ENCODE measurements at regions not wholly inside any gene's neighbourhood (a gene's known extent, or its start where the extent isn't known, plus 50 kb on each side); places are given as distances from the start of the nearest gene placed in this dataset.
A peak's percentile ranks its signal among the peaks of the same experiment; 100 is the strongest.
"Not testable (repeated sequence)": the region's sequence is repeated elsewhere in the genome, so short reads cannot be mapped to it uniquely, and the experiment has no call there.

DNA sequence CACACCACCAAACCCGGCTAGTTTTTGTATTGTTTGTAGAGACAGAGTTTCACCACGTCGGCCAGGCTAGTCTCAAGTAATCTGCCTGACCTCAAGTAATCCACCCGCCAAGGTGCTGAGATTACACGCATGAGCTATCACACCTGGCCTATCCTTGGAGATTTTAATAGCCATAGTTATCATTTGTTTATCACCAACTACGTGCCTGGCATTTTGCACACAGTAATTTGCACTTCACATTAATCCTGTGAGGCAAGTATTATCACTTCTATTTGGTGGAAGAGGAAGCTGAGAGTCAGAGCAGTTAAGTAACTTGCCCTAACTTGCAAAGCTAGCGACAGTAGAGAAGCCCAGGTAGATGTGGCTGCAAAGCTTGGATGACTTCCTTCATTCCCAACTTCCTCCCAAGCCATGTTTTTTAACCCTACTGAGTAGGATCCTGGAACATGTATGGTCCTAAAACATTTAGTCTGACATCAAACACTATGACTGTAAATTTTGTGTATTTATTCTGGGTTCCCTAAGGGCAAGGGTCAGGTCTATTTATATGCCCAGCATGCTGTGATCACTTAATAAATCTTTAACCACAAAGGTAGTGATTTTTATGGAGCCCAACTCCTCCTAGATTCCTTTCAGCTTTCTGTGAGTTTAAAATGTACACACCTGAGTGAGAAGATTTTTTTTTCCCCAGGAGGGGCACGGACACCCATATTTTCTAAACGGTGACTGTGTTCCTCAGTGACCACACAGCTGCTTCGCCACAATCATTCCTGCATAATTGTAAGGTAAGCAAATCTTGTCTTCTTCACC, 100.2 kb upstream of the RAI14 start:
- DNase-seq (ENCODE audit: low read depth), result no peak

DNA sequence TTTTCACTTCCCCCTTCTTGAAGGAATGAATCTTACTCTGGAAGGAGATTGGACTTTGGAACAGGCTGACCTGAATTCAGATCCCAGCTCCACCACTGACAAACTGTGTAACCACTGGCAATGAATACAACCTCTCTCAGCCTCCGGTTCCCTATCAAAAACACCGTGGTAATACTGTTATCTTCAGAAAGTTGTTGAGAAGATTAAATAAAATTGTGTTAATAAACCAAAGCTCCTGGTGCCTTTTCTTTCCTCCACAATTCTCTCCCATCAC, 99.7 kb upstream of the RAI14 start:
- no peak for DNase-seq (ENCODE audit: low read depth)

DNA sequence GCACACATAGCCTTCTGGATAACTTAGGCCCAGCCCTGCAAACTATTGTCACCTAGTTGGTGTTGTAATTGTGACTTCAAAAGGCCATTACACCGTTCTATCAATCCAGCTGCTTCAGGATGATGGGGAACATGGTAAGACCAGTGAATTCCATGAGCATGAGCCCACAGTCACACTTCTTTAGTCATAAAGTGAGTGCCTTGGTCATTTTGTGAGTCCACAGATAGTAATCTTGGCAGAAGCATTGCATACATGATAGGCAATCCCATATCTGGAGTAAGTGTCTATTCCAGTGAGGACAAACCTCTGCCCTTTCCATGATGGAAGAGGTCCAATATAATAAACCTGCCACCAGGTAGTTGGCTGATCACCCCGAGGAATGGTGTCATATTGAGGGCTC, 94.5 kb upstream of the RAI14 start:
- not testable (repeated sequence) for DNase-seq (ENCODE audit: low read depth)

DNA sequence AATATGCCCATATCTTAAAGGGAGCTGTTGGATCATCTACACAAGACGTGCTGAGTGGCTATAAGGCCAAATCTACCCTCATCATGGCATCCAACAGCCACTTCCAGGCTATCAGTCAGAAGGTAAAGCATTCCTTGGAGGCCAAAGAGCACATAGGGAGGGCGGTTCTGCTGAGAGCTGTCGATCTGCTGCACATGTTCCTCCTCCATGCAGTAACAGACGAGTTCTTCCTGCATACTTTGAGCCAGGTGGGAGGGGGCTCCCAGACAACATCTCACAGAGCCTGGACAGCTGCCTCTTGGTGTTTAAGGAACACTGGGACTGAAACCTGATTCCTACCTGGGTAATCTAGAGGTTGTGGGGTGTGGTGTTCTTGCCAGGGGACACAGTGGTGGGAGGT, 93.3 kb upstream of the RAI14 start:
- no peak for DNase-seq (ENCODE audit: low read depth)

DNA sequence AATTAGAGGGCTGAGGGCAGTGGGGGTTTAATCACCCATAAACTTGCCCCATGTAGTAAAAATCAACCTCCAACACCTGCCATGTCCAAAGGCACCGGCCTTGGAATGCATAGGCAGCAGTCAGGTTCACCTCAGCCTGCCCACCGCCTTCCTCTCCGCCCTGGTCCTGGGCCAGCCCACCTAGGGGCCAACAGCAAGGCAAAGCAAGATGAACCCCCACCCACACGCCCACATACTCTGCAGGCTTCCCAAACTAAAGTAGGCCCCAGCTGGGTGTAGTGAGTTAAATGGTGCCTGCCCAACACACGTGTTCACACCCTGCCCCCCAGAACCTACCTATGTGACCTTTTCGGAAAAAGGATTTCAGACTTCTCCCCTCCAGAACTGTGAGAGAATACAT, 92.9 kb upstream of the RAI14 start:
- no peak for DNase-seq (ENCODE audit: low read depth)

DNA sequence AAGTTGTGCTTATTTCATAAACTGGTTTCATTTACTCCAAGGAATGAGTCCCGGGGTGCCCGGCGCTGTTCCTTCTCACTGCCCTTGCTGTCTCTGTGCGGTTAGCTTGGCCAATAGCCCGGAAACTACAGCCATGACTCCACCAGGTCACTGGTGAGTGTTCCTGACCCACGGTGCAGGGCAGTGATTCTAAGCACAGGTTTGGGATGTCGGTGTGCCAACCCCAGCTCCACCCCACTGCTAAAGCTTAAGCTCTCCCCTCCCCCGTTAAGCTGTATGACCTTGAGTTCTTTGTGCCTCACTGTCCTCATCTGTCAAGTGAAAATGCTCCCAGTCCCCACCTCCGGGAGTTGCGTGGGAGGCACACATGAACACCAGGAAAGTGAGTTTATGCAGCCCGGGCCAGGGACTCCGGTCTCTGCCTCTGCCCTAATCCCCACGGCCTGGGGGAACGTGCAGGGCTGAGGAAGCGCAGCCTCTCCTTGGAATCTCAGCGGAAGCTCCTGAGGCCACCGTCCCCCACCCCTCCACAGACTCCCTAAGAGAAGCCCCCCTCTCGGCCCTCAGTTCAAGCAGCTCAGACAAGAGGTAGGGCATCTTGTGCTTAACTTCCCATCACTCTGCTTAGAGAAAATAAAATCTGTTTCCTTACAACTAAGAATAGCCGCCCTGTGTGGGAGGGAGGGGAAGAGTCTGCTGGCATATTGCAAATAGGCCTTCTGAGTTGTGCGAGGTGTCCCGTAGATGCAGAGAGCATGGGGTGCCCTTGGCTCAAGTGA, 92.0 kb upstream of the RAI14 start:
- no peak for DNase-seq (ENCODE audit: low read depth)

DNA sequence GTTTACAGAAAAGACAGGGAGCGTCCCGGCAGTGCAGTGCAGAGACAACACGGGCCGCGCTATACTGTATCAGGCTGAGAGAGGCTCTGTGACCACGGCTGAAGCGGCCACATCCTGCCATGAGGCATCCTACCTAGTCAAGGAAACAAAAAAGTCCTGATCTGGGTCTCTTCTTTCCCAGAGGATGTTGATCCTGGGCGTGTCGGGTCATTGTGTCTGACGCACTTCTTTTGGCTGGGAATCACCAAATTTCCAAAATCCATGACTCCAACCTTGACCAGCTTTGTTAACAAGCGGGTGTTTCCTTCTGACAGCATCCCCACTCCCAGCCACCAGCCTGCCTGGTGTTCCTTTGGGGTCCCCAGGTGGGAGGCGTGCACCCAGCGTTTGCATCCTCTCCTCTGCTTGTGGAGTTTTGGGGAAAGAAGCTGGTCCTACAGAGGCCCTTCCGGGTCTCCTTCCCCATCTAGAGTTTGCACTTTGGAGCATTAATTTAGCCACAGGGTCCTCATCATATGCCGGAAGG, 91.4 kb upstream of the RAI14 start:
- DNase-seq (ENCODE audit: low read depth), result no peak

DNA sequence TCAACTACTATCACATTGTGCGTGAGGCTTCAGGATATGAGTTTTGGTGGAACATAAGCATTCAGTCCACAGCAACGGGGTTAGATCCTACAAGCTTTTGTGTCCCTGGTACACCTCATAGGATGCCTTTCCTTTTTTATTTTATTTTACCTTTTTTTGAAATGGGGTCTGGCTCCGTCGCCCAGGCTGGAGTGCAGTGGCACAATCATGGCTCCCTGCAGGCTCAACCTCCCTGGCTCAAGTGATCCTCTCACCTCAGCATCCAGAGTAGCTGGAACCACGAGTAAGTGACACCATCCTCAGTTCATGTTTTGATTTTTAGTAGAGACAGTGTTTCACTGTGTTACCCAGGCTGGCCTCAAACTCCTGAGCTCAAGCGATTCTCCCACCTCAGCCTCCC, 86.0 kb upstream of the RAI14 start:
- no peak for DNase-seq (ENCODE audit: low read depth)

DNA sequence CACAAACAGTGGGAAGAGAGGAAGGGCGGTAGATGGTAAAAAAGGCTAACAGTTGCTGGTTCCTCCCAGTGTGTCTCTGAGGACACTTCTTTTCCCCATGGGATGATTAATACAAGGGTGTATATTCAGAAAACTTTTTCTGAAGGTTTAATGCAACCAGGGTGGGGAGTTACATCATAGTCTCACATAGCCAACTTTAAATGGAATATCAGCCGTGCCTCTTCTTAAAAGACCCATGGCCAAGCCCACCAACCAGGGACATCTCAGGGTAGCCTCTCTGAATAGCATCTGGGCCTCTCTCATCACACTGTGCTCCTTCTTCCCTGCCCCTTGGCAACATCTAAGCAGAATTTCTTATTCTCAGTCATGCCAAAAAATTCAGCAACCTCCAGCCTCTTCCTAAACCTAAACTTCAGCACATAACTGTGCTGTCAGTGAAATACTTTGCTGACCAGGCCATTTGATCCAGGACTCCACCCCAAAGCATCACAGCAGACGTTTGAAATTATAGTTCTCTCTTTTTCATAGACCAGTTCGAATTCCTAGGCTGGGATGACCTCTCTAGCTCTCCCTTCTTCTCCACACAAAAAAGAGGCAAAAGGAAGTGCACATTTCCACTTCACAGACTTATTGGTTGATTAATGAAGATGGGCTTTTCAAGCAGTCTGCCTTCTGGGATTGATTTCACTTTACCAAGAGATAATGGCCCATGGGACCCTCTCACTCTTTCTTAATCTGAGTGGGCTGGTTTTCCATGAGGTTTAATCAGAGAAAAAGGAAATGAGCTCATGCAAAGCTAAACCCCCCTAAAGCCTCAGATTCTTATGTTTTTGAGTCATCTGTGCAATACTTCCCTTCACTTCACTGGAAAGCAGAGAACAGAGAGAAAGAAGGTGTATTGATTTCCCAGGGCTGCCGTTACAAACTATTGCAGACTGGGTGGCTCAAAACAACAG, 85.1 kb upstream of the RAI14 start:
- DNase-seq (ENCODE audit: low read depth), result peak; percentile 90

DNA sequence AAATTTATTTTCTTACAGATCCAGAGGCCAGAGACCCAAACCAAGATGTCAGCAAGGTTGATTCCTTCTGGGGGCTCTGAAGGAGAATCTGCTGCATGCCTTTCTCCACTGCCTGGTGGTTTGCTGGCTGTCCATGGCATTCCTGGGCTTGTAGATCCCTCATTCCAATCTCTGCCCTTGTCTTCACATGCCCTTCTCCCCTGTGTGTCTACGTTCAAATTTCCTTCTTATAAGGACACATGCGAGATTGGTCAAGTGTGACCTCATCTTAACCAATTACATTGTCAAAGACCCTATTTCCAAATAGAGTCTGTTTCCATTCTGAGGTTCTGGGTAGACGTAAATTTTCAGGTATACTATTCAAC, 84.5 kb upstream of the RAI14 start:
- peak; percentile 66 for DNase-seq (ENCODE audit: low read depth)

DNA sequence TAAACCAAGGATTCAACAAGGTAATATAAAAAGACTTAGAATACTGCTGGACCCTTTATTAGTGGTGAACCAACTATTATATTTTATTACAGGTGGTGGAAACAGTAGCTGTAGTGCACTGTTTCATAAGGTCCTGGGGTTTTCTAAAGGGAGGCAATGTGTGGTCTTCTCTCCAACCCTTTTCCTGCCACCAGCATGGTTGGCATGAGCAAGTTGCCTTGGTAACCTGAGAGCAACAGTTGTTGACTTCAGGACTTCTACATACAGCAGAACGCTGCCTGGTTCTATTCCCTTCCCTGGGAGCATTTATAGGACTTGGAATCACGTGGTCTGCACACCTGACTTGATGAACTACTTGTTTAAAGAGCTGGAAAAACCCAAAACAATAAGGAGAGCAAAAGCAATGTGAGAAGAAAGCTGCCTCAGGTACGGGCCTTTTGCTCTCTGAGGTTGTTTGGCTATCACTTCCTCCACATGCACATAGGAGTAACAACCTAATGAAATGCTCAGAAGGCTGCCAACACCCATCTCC, 81.1 kb upstream of the RAI14 start:
- DNase-seq (ENCODE audit: low read depth), result no peak

DNA sequence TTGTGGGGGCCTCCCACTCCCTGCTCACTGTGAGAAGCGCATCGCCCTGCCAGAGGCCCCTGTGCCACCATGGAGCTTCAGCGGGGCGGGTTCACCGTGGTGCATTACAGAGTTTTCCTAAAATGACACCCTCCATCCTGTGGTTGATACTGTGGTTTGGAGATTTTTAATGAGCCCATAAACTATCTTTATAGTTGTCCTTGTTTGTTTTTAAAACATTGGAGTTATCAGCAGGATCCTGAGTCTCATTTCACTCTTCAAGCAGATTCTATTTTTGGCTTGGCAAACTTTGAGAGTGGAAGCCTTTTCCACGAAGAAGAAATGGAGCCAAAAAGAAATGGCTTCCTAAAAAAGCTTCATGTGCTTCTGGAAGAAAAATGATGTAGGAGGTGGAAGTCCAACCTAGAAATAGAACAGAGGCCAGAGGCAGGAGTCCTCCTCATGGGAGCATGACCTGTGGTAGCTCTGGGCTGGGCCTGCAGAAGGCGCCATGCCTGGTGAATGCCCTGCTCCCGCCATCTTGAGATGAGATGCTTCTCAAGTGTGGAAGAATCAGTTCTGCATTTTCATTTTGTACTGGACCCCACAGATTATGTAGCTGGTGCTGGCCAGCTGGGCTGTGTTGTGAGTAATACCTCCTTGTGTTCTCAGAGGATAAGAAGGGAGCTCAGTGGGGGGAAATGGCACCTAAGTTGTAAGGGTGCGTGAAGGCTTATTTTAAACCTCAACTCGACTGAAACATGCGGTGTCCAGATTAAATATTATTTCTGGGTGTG, 79.0 kb upstream of the RAI14 start:
- DNase-seq (ENCODE audit: low read depth), result no peak

DNA sequence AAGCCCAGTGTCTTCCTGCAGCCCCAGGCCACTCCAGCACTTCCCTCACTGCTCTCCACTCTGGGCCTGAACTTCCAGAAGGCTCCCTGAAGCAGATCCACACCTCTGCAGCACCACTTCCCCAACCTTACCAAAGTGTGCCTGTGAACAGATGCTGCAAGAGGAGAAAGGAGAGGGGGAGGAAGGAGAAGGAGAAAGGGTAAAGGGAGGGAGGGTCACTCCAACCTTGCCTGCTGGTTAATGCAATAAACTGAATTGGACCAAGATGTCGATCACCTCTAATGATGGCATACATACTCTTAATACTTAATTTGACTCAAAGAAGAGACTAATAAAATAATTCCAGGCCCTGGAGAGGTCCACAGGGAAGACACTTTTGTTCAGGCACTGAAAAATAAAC, 77.2 kb upstream of the RAI14 start:
- no peak for DNase-seq (ENCODE audit: low read depth)

DNA sequence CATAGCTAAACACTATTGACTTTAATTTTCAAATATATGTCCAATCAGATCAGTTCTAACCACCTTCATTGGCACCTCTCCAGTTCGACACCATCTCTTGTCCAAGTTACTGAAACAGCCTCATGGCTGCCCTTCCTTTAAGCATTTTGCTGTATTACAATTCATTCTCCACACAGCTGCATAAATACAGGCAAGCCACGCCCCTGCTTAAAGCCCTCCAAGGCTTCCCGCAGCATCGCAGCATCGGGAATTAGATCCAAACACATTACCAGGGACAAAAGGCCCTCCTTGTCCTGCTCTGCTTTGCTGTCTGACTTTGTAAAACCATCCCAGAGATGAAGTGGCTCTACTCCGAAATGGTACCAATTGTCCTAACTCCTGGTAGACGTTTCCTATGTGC, 75.1 kb upstream of the RAI14 start:
- no peak for DNase-seq (ENCODE audit: low read depth)

DNA sequence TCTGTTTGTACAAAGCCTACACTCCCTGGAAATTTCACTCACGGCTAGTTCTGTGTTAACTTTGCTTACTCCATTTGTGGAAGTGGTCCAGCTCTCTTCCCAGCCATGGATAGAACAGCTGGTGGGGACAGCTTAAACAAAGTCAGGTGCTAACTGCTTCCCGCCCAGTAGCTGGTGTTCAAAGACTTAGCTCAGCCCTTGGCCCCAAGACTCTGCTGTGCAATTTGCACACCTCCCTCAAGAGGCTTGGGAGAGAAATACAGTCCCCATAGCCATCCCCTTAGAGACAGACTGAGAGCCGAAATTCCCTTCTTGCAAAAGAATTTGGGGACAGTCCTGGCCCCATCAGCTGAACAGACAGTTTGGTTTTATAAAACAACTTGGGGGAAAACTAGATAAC, 73.8 kb upstream of the RAI14 start:
- DNase-seq (ENCODE audit: low read depth), result no peak

DNA sequence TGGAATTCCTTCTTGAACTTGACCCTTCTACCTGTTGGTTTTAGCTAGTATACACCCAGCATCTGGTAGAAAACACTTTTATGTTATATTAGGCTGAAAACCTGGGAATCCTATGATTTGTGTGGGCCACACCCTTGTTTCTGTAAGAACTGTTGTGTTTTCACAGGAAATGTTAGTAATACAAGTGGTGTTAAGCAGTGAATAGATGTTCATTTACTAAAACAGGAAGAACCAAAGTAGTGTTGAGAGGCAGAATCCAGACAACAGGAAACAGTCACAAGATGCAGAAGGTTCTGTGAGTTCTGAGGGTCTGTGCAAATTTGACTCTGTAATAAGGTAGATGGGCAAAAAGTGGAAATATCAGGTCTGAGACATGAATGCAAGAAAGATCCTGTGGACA, 73.0 kb upstream of the RAI14 start:
- DNase-seq (ENCODE audit: low read depth), result no peak

DNA sequence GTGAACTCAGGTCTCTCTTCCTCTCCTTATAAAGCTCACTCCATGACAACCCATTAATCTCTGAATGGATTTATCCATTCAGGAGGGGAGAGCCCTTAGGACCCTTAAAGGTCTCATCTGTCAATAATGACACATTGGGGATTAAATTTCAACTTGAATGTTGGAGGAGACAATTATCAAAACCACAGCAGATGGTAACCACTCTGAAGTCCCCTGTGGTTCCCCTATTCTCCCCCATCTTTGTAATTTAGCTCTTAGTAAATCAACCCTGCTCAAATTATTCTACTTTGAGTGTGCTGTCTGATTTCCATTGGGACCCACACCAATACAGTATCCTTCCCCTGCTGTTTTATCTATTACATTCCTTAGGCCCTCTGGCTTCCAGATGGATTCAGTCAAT, 72.0 kb upstream of the RAI14 start:
- DNase-seq (ENCODE audit: low read depth), result no peak

DNA sequence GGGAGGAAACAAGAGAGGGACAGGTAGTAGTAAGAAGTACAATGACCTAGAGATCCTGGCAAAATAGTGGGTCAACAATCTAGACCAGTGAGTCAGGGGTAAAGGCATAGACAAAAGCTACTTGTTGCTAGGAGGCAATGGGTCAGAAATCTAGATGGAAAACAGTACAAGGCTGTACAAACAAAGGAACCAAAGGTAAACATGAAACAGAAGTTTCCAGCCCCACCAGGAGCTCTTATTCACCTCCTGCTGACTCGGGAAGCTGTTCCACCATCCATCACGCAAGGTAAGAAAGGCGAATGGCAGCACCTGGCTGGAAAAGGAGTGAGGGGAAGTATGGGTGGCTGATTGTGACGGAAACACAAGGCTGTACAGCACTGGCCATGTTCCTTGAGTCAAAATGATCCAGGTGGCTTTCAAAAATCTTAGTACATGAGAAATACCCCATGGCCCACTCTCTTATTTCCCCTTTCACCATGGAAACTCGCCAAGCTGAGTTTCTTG, 70.5 kb upstream of the RAI14 start:
- no peak for DNase-seq (ENCODE audit: low read depth)

DNA sequence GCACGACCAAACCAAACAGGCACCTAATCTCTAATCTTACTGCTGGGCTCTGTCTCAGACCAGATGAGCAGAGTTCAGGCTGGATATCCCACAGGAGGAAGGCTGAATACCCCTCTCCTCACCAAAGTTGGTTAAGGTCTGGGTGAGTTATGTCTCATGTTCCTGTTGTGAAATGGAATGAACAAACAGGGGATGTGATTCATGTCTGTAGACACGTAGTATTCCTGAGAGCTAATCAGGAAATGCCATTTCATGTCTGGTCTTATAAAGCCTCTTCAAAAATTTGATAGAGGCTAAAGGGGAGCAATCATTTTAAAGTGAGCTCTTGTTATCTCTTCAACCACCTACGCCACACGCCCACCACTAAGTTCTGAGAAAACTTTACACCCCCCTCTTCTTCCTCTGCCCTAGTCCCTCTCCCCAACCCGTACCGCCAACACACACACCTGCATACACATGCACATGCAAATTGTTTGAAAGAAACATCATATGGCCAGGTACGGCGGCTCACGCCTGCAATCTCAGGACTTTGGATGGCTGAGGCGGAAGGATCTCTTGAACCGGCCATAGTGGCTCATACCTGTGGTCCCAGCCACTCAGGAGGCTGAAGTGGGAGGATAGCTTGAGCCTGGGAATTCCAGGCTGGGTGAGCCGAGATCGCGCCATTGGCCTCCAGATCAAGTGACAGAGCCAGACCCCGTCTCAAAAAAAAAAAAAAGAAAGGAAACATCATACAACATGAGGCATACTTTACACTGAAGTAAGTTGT, 69.8 kb upstream of the RAI14 start:
- peak; percentile 99 for DNase-seq (ENCODE audit: low read depth)
